ENCODE measurements at regions not wholly inside any gene's neighbourhood (a gene's known extent, or its start where the extent isn't known, plus 50 kb on each side); places are given as distances from the start of the nearest gene placed in this dataset.
"Not testable (repeated sequence)": the region's sequence is repeated elsewhere in the genome, so short reads cannot be mapped to it uniquely, and the experiment has no call there.

DNA sequence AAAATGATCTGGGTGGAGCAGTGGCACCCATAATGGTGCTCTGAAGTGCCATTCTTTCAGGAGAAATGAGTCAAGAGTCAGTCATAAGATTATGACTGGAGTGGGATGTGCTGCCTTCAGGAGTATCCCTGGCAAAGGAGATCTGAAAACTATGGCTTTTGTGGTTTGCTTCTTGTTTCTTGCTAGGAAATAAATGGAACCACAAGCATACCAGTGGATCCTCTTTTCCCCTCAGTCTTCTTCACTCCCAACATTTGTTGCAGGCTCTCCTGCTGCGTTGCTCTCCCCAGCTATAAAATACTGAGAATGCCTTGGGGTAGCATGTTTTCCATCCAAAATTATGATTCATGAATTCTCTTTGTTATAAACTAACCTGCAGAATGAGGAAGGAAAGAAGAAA is 199.1 kb downstream of the NNT start:
- no peak for DNase-seq (ENCODE audit: extremely low read depth, low read depth)
- H3K4me3 ChIP-seq (replicated peaks; ENCODE audit: low read depth, low read length) = no peak overlapping the region
- TF ChIP-seq, protein P1, sequence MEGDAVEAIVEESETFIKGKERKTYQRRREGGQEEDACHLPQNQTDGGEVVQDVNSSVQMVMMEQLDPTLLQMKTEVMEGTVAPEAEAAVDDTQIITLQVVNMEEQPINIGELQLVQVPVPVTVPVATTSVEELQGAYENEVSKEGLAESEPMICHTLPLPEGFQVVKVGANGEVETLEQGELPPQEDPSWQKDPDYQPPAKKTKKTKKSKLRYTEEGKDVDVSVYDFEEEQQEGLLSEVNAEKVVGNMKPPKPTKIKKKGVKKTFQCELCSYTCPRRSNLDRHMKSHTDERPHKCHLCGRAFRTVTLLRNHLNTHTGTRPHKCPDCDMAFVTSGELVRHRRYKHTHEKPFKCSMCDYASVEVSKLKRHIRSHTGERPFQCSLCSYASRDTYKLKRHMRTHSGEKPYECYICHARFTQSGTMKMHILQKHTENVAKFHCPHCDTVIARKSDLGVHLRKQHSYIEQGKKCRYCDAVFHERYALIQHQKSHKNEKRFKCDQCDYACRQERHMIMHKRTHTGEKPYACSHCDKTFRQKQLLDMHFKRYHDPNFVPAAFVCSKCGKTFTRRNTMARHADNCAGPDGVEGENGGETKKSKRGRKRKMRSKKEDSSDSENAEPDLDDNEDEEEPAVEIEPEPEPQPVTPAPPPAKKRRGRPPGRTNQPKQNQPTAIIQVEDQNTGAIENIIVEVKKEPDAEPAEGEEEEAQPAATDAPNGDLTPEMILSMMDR (IDR thresholded peaks at IDR 0.05; ENCODE audit: low read depth, low read length, missing control alignments) = no peak

- no peak overlapping the region for H3K4me3 ChIP-seq (replicated peaks; ENCODE audit: low read depth, low read length)
- TF ChIP-seq, protein P1 (IDR thresholded peaks at IDR 0.05; ENCODE audit: low read depth, low read length, missing control alignments) = no peak
- no peak for DNase-seq (ENCODE audit: extremely low read depth, low read depth)
Measured at GRCh38 chr5:43798740-43799139, 195.8 kb downstream of the NNT start.

- not testable (repeated sequence) for DNase-seq (ENCODE audit: extremely low read depth, low read depth)
Measured at GRCh38 chr5:43791880-43792279, 188.9 kb downstream of the NNT start.

GRCh38 chr5:43785198-43785597 is 182.2 kb downstream of the NNT start:
- TF ChIP-seq, protein P1 (IDR thresholded peaks at IDR 0.05; ENCODE audit: low read depth, low read length, missing control alignments) = no peak
- no peak overlapping the region for H3K4me3 ChIP-seq (replicated peaks; ENCODE audit: low read depth, low read length)
- no peak for DNase-seq (ENCODE audit: extremely low read depth, low read depth)

More at GRCh38 chr5:43791880-43792279, 188.9 kb downstream of the NNT start:
- not testable (repeated sequence) for H3K4me3 ChIP-seq (replicated peaks; ENCODE audit: low read depth, low read length)

- no peak for DNase-seq (ENCODE audit: extremely low read depth, low read depth)
- no peak overlapping the region for H3K4me3 ChIP-seq (replicated peaks; ENCODE audit: low read depth, low read length)
Measured at GRCh38 chr5:43780586-43780985, 177.6 kb downstream of the NNT start.

GRCh38 chr5:43774881-43775399 is 172.0 kb downstream of the NNT start:
- TF ChIP-seq, protein P1 (IDR thresholded peaks at IDR 0.05; ENCODE audit: low read depth, low read length, missing control alignments) = no peak
- no peak overlapping the region for H3K4me3 ChIP-seq (replicated peaks; ENCODE audit: low read depth, low read length)
- no peak for DNase-seq (ENCODE audit: extremely low read depth, low read depth)

More at GRCh38 chr5:43780586-43780985, 177.6 kb downstream of the NNT start:
- TF ChIP-seq, protein P1 (IDR thresholded peaks at IDR 0.05; ENCODE audit: low read depth, low read length, missing control alignments) = no peak

GRCh38 chr5:43773478-43773844 is 170.5 kb downstream of the NNT start:
- no peak for DNase-seq (ENCODE audit: extremely low read depth, low read depth)
- H3K4me3 ChIP-seq (replicated peaks; ENCODE audit: low read depth, low read length) = no peak overlapping the region
- TF ChIP-seq, protein P1 (IDR thresholded peaks at IDR 0.05; ENCODE audit: low read depth, low read length, missing control alignments) = no peak

Data from HFF-Myc (cell line).